SU-DHL-6 (cell line): ENCODE measurements at regions not wholly inside any gene's neighbourhood (a gene's known extent, or its start where the extent isn't known, plus 50 kb on each side); places are given as distances from the start of the nearest gene placed in this dataset.

ENCODE experiments used
- CTCF ChIP-seq: fragments of 200-600 bp; sonication (generic); IDR thresholded peaks from one replicate; pipeline ENCODE4 v1.5.1; 2017; ENCODE audit warnings: antibody characterized with exemption, mild to moderate bottlenecking, low read length, moderate library complexity; ENCODE audit not compliant: insufficient read depth, poor library complexity, severe bottlenecking
- EZH2phosphoT487 ChIP-seq: fragments of 200-600 bp; sonication (generic), shearing (Covaris generic); conservative IDR thresholded peaks from 2 replicates; pipeline ENCODE4 v1.6.1; 2018; ENCODE audit warnings: mild to moderate bottlenecking, antibody characterized with exemption, low read length, moderate library complexity, mixed read lengths

- TF ChIP-seq CTCF (no peak), EZH2phosphoT487 (no peak)
These were observed 216.8 kb downstream of the TM9SF2 start for GRCh38 chr13:99717959-99718674.
